Jurkat, Clone E6-1 (cell line): ENCODE measurements at regions not wholly inside any gene's neighbourhood (a gene's known extent, or its start where the extent isn't known, plus 50 kb on each side); places are given as distances from the start of the nearest gene placed in this dataset.
"Not testable (repeated sequence)": the region's sequence is repeated elsewhere in the genome, so short reads cannot be mapped to it uniquely, and the experiment has no call there.

ENCODE experiments used
- DNase-seq: peaks from one replicate; pipeline ENCODE4 v3.0.0-alpha.2; 2011; ENCODE audit warnings: low read depth, low spot score
- H3K4me3 ChIP-seq: 2 replicates; pipeline ENCODE4 v1.5.1; 2011; ENCODE audit warnings: mild to moderate bottlenecking, low read length, control low read depth, moderate library complexity

DNA sequence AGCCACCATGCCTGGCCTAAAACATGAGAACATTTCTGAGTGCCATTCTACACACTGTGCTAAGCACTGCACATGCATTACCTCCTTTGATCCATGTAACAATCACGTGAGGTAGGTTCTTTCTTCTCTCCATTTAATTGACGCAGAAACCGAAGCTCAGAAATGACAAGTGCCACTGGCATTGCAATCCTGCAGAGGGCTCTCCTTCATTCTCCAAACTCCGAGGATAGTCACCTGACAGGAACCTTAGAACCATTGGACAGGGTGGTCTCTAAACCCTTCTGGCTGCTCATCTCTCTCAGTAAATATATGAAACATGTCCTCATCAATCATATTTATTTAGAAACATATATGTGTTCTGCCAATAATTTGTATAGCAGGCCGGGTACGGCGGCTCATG is 167.1 kb upstream of the JUN start:
- H3K4me3 ChIP-seq: no peak overlapping the region
- no peak for DNase-seq

- H3K4me3 ChIP-seq, DNase-seq: not testable (repeated sequence)
Observed at GRCh38 chr1:58953951-58954350, 170.1 kb upstream of the JUN start.

GRCh38 chr1:58963287-58963686 is 179.4 kb upstream of the JUN start:
- DNase-seq, H3K4me3 ChIP-seq: not testable (repeated sequence)

GRCh38 chr1:58964428-58964827 is 180.6 kb upstream of the JUN start:
- no peak for DNase-seq
- H3K4me3 ChIP-seq: no peak overlapping the region

DNA sequence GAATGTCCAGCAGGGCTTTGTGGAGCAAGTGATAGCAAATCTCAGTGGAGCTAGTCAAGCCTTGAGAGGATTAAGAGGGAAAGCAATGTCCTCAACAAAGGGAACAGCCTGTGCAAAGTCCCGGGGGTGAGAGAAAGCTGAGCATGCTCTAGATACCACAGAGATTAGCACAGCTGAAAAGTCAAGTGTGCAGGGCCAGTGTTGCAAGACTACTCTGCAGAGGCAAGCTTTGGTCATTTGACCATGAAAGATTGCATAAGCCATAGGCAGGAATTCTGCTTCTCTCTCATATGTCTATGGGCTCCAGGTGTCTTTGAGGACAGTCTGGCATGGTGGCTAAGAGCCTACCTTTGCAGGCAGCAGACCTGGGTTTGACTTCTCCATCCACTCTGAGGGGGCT is 181.0 kb upstream of the JUN start:
- DNase-seq: no peak
- H3K4me3 ChIP-seq: no peak overlapping the region

DNA sequence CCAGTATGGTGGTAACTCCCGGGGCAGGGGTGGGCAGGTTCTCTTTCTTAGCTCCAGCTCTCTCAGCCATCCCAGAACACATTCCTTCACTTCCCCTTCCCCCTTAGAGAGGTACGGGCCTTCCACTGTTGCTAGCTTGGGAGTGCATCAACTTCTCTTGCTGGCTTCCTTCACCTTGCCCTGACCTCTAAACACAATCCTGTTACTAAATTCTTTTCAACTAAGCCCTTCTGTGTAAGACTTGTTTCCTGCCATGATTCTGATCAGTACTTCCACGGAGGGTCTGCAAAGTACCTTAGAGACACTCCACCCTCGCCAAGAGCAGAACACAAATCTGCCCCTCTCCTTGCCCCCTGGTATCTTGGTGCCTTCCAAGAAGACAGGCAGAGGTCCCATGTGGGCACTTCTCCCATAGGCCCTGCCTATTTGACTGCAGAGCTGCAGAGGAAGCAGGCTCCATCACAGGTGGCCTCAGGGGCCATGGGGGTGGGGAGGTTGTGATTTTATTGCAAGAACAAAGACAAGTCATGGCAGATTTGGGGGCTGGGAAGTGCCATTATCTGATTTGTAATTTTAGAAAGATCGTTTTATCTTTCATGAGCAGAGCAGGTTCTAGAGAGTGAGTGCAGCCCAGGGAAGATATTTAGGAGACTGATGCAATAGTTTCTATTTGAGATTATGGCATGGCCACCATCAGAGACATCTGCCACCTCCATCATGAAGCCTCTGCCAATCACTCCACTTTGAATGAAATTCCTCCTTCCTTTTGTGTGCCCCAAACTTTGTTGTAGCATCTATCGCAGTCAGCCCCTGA is 182.5 kb upstream of the JUN start:
- DNase-seq: peak; percentile 81
- H3K4me3 ChIP-seq: no peak overlapping the region

DNA sequence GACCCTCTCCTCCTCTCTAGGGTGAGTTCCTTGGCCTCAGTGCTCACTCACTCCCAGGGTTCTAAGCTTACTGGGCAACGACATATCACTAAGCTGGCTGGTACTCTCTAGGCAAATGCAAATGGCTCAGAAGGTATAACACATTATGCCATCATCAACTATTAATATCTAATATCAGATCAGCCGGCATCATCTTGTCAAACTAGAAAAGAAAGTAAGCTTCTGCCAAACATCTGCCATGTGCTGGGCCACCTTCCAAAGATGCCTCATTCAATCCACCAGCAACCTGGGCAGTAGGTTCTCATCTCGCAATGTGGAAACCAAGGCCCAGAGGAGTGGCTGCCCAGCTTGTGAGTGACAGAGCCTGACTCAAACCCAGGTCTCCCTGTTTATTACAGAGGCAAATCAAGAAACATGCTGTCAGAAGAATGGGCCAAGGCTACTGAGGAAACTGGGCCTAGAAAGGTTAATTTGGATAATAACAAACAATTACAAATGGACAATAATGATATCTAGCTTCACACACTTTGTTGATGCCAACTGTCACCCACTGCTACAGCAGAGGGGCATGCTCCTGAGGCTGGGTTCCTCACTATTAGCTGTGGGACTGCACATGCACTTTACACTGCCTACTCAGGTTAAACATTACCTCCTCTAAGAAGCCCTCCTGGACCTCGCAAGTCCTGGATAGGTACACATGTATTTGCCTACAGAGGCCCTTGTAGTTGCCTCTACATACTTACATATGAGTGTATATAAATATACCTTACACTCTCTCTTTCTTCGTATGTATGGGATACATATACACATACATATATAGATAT is 183.3 kb upstream of the JUN start:
- no peak overlapping the region for H3K4me3 ChIP-seq
- DNase-seq: no peak

GRCh38 chr1:58968360-58968952 is 184.6 kb upstream of the JUN start:
- peak; percentile 65 for DNase-seq
- H3K4me3 ChIP-seq: no peak overlapping the region

- not testable (repeated sequence) for H3K4me3 ChIP-seq
Observed at GRCh38 chr1:58969176-58969575, 185.3 kb upstream of the JUN start.

GRCh38 chr1:58971629-58972140 is 187.8 kb upstream of the JUN start:
- H3K4me3 ChIP-seq: no peak overlapping the region
- DNase-seq: no peak

More at GRCh38 chr1:58969176-58969575, 185.3 kb upstream of the JUN start:
- not testable (repeated sequence) for DNase-seq

GRCh38 chr1:58975888-58976287 is 192.0 kb upstream of the JUN start:
- DNase-seq: no peak
- no peak overlapping the region for H3K4me3 ChIP-seq

- no peak overlapping the region for H3K4me3 ChIP-seq
- no peak for DNase-seq
Observed at GRCh38 chr1:58976294-58976693, 192.4 kb upstream of the JUN start.

- H3K4me3 ChIP-seq: no peak overlapping the region
- no peak for DNase-seq
Observed at GRCh38 chr1:58977598-58977997, 193.8 kb upstream of the JUN start.

GRCh38 chr1:58978096-58978495 is 194.2 kb upstream of the JUN start:
- no peak for DNase-seq
- no peak overlapping the region for H3K4me3 ChIP-seq

GRCh38 chr1:58979086-58979485 is 195.2 kb upstream of the JUN start:
- peak; percentile 41 for DNase-seq

DNA sequence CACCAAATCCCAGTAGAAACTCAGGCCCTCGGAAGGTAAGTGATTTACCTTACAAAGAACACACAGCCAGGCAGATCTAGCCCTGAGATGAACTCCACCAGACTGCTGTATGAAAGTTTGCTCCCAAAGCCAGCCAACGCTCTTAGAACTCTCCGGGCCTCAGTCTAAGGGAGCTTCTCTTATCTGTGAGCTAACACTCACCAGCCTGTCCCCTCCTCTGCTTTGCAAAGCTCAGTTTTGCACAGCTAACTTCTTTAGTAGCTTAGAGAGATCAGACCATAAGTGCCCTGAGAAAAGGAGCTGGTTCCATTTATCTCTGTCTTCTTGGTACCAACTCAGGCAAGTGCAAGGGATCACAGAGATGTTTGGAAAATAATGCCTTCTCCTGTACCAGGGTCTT is 195.8 kb upstream of the JUN start:
- H3K4me3 ChIP-seq: no peak overlapping the region
- no peak for DNase-seq

More at GRCh38 chr1:58979086-58979485, 195.2 kb upstream of the JUN start:
- no peak overlapping the region for H3K4me3 ChIP-seq

GRCh38 chr1:58981392-58981791 is 197.5 kb upstream of the JUN start:
- H3K4me3 ChIP-seq: no peak overlapping the region
- DNase-seq: no peak

- no peak overlapping the region for H3K4me3 ChIP-seq
- DNase-seq: no peak
Observed at GRCh38 chr1:58982259-58982998, 198.6 kb upstream of the JUN start.

GRCh38 chr1:58983162-58983561 is 199.3 kb upstream of the JUN start:
- no peak overlapping the region for H3K4me3 ChIP-seq

More at GRCh38 chr1:58983162-58983561, 199.3 kb upstream of the JUN start:
- no peak for DNase-seq
